PFSK-1 (cell line): ENCODE measurements at regions not wholly inside any gene's neighbourhood (a gene's known extent, or its start where the extent isn't known, plus 50 kb on each side); places are given as distances from the start of the nearest gene placed in this dataset.

Experiments
- FOXP2 ChIP-seq: optimal IDR thresholded peaks from 2 replicates; pipeline ENCODE3; 2011; ENCODE audit warnings: borderline replicate concordance, control low read depth, inconsistent platforms; ENCODE audit not compliant: insufficient read depth; ENCODE audit errors: extremely low read length, extremely low read depth
- POLR2AphosphoS5 ChIP-seq: IDR thresholded peaks from 2 replicates; pipeline ENCODE4 v1.6.1; 2012; ENCODE audit warnings: low read depth, mild to moderate bottlenecking, control low read depth, low read length, moderate library complexity
- REST ChIP-seq, 2 experiments: IDR thresholded peaks; 2 replicates each; pipeline versions ENCODE4 v1.6.1 to v1.8.0; 2011 to 2012; ENCODE audit warnings: low read depth in 2 of 2, low read length in 2 of 2, control low read depth in 1 of 2, inconsistent platforms in 1 of 2, mild to moderate bottlenecking in 1 of 2, moderate library complexity in 1 of 2; ENCODE audit not compliant: insufficient read depth in 1 of 2
- SIN3A ChIP-seq: IDR thresholded peaks from 2 replicates; pipeline ENCODE4 v1.6.1; 2012; ENCODE audit warnings: mild to moderate bottlenecking, low read length, moderate library complexity, borderline replicate concordance; ENCODE audit not compliant: insufficient read depth
- TAF1 ChIP-seq: IDR thresholded peaks from 2 replicates; pipeline ENCODE4 v1.6.1; 2012; ENCODE audit warnings: low read length, control low read depth, borderline replicate concordance; ENCODE audit not compliant: insufficient read depth

- TF ChIP-seq SIN3A, result no peak
- no peak for TF ChIP-seq FOXP2
These were observed 630.3 kb upstream of the POT1 start for GRCh38 chr7:125559921-125560320.

DNA sequence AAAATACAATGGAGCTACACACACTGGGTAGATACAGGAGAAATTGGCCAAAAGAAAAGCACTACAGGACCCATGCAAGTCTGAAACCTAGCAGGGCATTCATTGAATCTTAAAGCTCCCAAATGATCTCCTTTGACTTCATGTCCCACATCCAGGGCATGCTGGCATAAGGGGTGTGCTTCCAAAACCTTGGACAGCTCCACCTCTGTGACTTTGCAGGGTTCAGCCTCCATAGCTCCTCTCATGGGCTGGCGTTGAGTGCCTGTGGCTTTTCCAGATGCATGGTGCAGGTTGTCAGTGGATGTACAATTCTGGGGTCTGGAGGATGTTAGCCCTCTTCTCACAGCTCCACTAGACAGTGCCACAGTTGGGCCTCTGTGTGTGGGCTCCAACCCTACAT lies 626.3 kb upstream of the POT1 start:
- TF ChIP-seq FOXP2 (no peak), TAF1 (no peak), SIN3A (no peak), REST (IDR thresholded peaks at IDR 0.05; ENCODE audit: insufficient read depth in 1 of 2, low read depth in 2 of 2, low read length in 2 of 2) (peak; percentile 30 to 85; a peak in 2 of 4 replicates)

- no peak for TF ChIP-seq POLR2AphosphoS5
- no peak for TF ChIP-seq REST (IDR thresholded peaks at IDR 0.05; ENCODE audit: insufficient read depth in 1 of 2, low read depth in 2 of 2, low read length in 2 of 2)
- no peak for TF ChIP-seq TAF1
- no peak for TF ChIP-seq FOXP2
- TF ChIP-seq SIN3A, result no peak
These were observed 621.4 kb upstream of the POT1 start for GRCh38 chr7:125551008-125551407.

- TF ChIP-seq FOXP2 (no peak), SIN3A (no peak), POLR2AphosphoS5 (no peak)
These were observed 617.9 kb upstream of the POT1 start for GRCh38 chr7:125547505-125547904.

GRCh38 chr7:125530553-125530952 lies 600.9 kb upstream of the POT1 start:
- TF ChIP-seq REST (IDR thresholded peaks at IDR 0.05; ENCODE audit: insufficient read depth in 1 of 2, low read depth in 2 of 2, low read length in 2 of 2), result no peak

- TF ChIP-seq FOXP2 (no peak), POLR2AphosphoS5 (no peak), REST (IDR thresholded peaks at IDR 0.05; ENCODE audit: insufficient read depth in 1 of 2, low read depth in 2 of 2, low read length in 2 of 2) (no peak), TAF1 (no peak), SIN3A (no peak)
These were observed 599.6 kb upstream of the POT1 start for GRCh38 chr7:125529249-125529648.
